Stimulated activated memory B cell treated with anti-CD40 and anti-IgM and Interleukin-4, amounts not matched to agents 10 μg/mL and 1 μg/mL and 100 μg/mL, for 72 hours (primary cell): ENCODE measurements at regions not wholly inside any gene's neighbourhood (a gene's known extent, or its start where the extent isn't known, plus 50 kb on each side); places are given as distances from the start of the nearest gene placed in this dataset.
"Not testable (repeated sequence)": the region's sequence is repeated elsewhere in the genome, so short reads cannot be mapped to it uniquely, and the experiment has no call there.

ENCODE experiments used
- ATAC-seq: fragments of 150-1000 bp; cut with Tn5 transposase; 2 replicates; pipeline ENCODE4 v1.10.0; 2021
- H3K27ac Mint-ChIP-seq: one replicate; pipeline ENCODE4 v1.8.0; 2022; ENCODE audit warnings: mild to moderate bottlenecking, mixed read lengths
- H3K27me3 Mint-ChIP-seq: one replicate; pipeline ENCODE4 v1.8.0; 2022; ENCODE audit warnings: mixed read lengths
- H3K36me3 Mint-ChIP-seq: one replicate; pipeline ENCODE4 v1.8.0; 2022; ENCODE audit warnings: mixed read lengths
- H3K4me1 Mint-ChIP-seq: one replicate; pipeline ENCODE4 v1.8.0; 2022; ENCODE audit warnings: mixed read lengths
- H3K4me3 Mint-ChIP-seq: one replicate; pipeline ENCODE4 v1.8.0; 2022; ENCODE audit warnings: mild to moderate bottlenecking, moderate library complexity, mixed read lengths
- H3K9me3 Mint-ChIP-seq: one replicate; pipeline ENCODE4 v1.8.0; 2022; ENCODE audit warnings: mixed read lengths

DNA sequence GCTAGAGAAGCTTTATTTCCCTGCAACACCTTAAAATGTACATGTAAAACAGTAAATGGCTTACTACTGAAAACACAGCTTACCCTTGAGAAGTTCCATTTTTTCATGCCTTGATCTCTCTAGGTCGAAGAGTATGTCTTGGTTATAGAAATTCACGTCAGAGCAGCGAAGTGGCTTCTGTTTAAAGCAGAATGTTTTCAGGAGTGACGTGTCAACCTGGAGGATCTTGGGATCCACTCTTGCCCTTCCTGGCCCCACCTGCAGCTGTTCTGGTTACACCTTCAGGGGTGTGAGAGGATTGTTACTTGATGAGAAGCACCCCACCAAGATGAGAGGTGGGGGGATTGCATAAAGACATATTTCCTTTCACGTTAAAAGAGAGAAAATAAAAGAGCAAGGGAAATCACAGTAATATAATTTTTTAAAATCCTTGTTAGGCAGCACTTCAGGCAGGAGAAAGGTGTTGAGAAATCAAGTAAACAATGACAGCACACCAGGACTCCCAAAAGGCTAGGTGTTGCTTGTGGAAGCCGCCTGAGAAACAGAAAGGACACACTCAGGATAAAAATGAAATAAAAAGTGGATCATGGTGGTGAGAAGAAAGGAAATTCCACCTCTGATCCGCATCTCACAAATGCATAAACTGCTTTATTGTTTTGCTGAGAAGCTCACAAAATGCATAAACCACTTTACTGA is 149.7 kb downstream of the UNC5CL start:
- Mint-ChIP-seq H3K4me1 (no peaks in the 10 kb centered on the region), H3K9me3 (no peaks in the 10 kb centered on the region)
- ATAC-seq = no peak

DNA sequence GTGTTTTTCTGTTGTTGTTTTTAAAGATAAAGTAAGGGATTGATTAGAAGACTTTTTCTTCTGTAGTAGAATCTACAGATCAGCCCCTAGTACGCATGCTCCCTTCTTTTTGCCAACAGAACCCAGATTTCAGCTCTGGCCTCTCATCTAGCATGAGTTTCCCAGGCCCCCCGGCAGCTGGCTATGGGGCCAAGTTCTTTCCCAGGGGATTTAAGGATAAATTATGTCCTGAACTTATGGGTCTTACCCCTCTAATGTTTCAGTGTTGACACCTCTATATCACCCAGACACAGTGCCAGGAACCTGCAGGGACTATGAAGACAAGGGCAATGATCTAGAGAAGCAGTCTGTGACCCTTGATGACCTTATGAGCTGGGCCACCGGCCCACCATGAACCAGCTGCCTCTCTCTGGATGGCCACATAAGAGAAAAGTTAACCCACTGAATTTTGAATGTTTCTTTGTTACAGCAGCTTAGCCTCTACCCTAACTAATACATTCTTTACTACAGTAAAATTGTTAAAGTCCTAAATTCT is 150.5 kb downstream of the UNC5CL start:
- Mint-ChIP-seq H3K27me3 (peaks cover 16% of the 10 kb centered on the region), H3K9me3 (no peaks in the 10 kb centered on the region), H3K4me1 (no peaks in the 10 kb centered on the region), H3K36me3 (no peaks in the 10 kb centered on the region), H3K27ac (no peak overlapping the region), H3K4me3 (no peak overlapping the region)
- no peak for ATAC-seq

More for the DNA sequence above, 149.7 kb downstream of the UNC5CL start:
- no peak overlapping the region for H3K27ac Mint-ChIP-seq
- H3K36me3 Mint-ChIP-seq = no peaks in the 10 kb centered on the region
- H3K4me3 Mint-ChIP-seq = no peak overlapping the region
- H3K27me3 Mint-ChIP-seq = peaks cover 17% of the 10 kb centered on the region

DNA sequence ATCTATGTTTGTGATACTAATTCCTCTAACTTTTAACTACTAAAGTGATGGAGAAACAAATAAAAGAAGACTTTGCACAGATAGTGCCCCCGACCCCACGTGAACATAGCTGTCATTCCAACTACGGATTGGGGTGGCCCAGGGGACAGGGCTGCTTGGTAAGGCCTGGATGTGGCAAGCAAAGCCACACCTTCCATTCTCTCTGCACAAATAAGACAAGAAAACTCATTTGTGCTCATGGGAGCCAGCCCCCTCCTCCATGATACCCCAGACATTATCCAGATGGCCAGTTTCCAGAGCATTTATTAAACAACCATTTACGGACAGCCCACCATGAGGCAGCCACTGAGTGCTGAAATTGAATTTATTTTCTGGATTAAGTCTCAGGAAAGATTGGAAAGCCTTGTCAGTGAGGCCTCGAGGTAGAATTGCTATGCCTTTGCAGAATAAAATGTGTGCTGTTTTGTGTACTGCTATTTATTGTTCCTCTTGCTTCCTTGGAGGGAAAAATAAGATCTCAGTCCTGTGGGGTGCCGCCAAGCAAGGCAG is 151.2 kb downstream of the UNC5CL start:
- ATAC-seq = no peak
- no peak overlapping the region for H3K4me3 Mint-ChIP-seq
- no peaks in the 10 kb centered on the region for H3K9me3 Mint-ChIP-seq
- no peak overlapping the region for H3K27ac Mint-ChIP-seq
- no peaks in the 10 kb centered on the region for H3K36me3 Mint-ChIP-seq
- no peaks in the 10 kb centered on the region for H3K4me1 Mint-ChIP-seq
- peaks cover 16% of the 10 kb centered on the region for H3K27me3 Mint-ChIP-seq

DNA sequence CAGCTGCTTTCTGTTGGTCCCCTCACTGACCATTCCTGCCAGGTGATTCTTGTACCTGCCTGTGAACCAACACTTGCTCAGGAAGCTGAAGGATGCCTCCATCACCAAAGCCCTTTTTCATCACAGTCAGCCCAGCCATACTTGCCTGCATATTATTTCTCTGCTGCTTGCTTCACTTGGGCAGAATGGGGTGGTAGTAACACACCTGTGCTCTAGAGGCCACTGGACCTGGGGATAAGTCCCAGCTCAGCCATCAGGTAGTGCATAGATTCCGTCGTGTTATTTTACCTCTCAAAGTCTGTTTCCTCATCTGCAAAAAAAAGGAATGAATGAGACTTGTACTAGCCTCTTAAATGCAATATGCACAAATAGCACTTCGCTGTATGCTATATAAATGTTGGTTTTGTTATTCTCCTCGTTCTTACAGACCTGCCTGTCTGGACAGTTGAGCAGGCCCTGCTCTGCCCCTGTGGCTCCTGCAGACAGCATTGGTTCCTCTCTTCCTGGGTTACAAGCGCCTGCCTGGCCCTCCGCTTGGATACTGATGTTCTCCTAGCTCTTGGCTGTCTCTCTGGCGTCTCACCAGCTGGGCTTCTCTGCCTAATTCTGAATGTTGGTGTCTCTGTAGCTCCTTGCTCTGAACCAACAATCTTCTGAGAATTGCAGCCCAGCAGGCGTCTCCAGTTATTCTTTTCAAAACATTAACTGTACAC is 151.8 kb downstream of the UNC5CL start:
- Mint-ChIP-seq H3K4me3 (no peak overlapping the region), H3K27ac (no peak overlapping the region), H3K9me3 (no peaks in the 10 kb centered on the region), H3K27me3 (peaks cover 16% of the 10 kb centered on the region), H3K4me1 (no peaks in the 10 kb centered on the region), H3K36me3 (no peaks in the 10 kb centered on the region)
- no peak for ATAC-seq

DNA sequence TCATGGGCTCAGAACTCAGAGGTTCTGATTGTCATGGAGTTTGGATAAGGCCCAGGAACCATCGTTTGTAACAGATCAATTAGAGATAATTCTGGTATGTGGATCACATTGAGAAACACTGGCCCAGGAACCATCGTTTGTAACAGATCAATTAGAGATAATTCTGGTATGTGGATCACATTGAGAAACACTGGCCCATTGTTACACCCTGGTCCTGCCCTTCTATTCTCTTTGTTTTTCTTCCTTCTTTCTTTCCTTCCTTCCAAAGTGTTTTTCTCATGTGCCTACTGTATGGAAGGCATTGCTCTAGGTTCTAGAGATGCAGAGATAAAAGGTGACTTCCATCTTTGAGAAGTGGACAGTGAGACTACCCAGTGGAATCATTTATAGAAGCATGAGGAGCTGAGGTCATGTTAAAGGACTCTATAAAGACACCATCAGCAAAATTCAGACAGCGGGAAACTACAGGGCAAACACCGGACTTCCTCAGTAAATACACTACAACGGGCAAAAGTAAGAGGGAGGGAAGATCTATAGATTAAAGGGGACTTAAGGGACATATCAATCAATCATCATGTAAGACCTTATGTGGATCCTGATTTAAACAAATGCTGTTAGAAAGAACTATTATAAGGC is 153.8 kb downstream of the UNC5CL start:
- peaks cover 20% of the 10 kb centered on the region for H3K27me3 Mint-ChIP-seq
- no peak overlapping the region for H3K4me3 Mint-ChIP-seq
- no peaks in the 10 kb centered on the region for H3K4me1 Mint-ChIP-seq
- no peak for ATAC-seq
- H3K36me3 Mint-ChIP-seq = no peaks in the 10 kb centered on the region
- H3K9me3 Mint-ChIP-seq = no peaks in the 10 kb centered on the region
- no peak overlapping the region for H3K27ac Mint-ChIP-seq

DNA sequence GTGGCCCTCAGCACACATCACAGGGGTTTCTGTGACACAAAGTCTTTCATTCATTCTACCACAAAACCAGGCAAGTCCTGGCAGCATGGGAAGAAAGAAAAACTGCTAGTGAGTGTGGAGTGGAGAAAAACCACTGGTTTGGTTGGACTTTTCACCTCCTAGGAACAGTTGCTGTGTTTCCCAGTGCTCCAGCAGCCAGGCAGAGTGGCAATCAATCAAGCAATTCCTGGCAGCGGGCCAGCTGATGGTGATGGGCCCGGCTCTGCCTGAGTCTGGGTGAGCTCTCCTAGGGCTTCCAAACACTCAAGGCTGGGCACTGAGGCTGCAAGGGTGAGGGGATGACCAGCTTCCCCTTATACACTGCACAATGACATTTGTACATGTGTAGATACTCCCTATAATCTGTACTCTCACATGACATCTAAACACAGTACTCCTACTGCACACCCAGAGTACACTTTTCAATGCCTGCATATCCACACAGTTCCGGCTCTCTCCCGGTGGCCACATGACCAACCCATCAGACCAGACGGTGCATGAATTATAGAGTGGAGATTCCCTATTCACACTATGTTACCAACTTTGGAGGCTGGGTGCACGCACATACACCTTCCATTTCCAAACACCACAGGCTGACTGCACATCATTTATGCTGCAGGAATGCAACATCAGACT is 156.6 kb downstream of the UNC5CL start:
- Mint-ChIP-seq H3K27me3 (peaks cover 35% of the 10 kb centered on the region), H3K4me3 (no peak overlapping the region)

DNA sequence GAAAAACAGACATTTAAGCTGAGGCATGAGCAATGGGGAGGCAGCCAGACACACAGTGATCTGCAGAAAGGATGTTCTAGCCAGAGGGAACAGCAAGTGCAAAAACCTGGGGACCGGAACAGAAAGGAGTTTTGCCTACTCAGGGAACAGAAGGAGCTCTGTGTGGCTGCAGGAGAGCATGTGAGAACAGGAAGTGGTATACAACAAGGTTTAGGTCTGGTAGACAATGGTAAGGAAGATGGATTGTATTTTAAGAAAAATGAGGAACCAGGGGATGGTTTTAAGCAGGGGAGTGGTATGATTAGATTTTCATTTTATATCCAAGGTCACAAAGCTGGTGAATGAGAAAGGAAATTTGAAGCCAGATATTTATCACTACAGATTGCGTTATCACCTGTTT is 157.5 kb downstream of the UNC5CL start:
- peaks cover 5% of the 10 kb centered on the region for H3K36me3 Mint-ChIP-seq
- no peak for ATAC-seq
- H3K27me3 Mint-ChIP-seq = peaks cover 45% of the 10 kb centered on the region
- H3K4me3 Mint-ChIP-seq = no peak overlapping the region
- H3K4me1 Mint-ChIP-seq = no peaks in the 10 kb centered on the region
- peaks cover 5% of the 10 kb centered on the region for H3K9me3 Mint-ChIP-seq
- no peak overlapping the region for H3K27ac Mint-ChIP-seq

More for the DNA sequence above, 156.6 kb downstream of the UNC5CL start:
- H3K36me3 Mint-ChIP-seq = peaks cover 5% of the 10 kb centered on the region
- no peaks in the 10 kb centered on the region for H3K4me1 Mint-ChIP-seq
- no peak for ATAC-seq
- no peak overlapping the region for H3K27ac Mint-ChIP-seq
- H3K9me3 Mint-ChIP-seq = peaks cover 5% of the 10 kb centered on the region

DNA sequence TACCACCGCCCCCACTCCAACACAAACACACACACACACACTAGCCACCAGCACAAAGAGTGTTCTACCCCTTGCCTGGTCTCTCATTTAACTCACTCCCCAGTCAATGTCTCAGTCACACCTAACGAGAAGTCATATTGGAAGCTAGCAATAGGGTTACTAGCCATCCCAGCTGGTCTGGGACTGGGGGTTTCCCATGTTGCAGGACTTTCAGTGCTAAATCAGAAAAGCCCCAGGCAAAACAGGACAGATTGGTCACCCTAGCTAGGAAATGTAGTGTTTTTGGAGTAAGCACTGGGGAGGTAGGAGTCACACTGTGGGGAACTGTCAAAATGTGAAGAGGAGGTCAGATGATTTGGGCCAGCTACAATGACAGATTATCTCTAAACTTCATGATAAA is 158.1 kb downstream of the UNC5CL start:
- peaks cover 5% of the 10 kb centered on the region for H3K36me3 Mint-ChIP-seq
- peaks cover 5% of the 10 kb centered on the region for H3K9me3 Mint-ChIP-seq
- H3K27ac Mint-ChIP-seq = no peak overlapping the region
- peaks cover 51% of the 10 kb centered on the region for H3K27me3 Mint-ChIP-seq
- H3K4me3 Mint-ChIP-seq = no peak overlapping the region
- ATAC-seq = no peak
- no peaks in the 10 kb centered on the region for H3K4me1 Mint-ChIP-seq

DNA sequence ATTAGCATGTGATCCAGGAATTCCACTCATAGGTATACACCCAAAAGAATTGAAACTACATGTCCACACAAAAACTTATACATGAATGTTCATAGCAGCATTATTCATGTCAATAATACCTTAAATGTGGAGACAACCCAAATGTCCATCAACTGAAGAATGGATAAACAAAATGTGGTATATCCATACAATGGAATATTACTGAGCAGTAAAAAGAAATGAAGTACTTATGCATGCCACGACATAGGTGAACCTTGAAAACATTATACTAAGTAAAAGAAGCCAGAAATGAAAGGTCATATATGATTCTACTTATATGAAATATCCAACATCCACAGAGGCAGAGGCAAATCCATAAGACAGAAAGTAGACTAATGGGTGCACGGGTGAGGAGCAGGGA is 159.9 kb downstream of the UNC5CL start:
- Mint-ChIP-seq H3K36me3 (peaks cover 5% of the 10 kb centered on the region), H3K27me3 (peaks cover 55% of the 10 kb centered on the region), H3K4me3 (no peak overlapping the region), H3K27ac (no peak overlapping the region), H3K4me1 (no peaks in the 10 kb centered on the region), H3K9me3 (peaks cover 5% of the 10 kb centered on the region)
- ATAC-seq = no peak

DNA sequence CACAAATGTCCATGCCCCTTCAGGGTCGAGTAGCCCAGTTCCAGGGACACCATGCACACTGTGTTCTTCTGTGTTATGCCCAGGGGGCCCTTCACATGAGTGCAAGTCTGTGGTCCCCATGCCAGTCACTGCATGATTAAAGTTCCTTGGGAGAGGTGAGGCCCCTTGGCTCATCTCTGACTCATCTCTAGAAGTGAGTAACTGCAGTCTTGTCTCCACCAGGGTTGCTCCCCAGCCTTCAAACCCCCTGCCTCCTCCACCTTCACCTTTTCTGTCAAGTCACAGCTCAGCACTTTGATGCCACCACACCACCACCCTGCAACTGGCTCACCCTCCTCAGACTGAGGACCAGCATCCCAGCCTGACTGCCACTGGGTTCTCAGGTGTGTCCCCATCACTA is 161.7 kb downstream of the UNC5CL start:
- Mint-ChIP-seq H3K4me3 (no peak overlapping the region), H3K9me3 (peaks cover 5% of the 10 kb centered on the region), H3K4me1 (no peaks in the 10 kb centered on the region), H3K27me3 (peaks cover 67% of the 10 kb centered on the region), H3K36me3 (peaks cover 5% of the 10 kb centered on the region), H3K27ac (no peak overlapping the region)
- no peak for ATAC-seq

DNA sequence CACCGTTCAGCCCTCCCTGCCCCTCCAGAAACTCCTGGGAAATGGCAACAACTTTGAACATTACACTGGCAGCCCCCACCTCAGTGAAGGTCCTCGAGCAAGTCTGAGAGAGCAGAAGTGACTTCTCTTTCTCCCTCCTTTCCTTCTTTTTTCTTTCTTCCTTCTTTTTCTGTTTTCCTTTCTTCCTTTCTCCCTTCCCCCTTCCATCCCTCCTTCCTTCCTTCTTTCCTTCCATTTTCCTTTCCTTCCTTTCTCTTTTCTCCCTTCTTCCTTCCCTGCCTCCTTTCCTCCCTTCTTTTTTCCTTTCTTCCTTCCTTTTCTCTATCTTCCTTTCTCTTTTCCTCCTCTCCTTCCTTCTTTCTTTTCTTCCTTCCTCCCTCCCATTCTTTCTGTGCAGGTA is 162.7 kb downstream of the UNC5CL start:
- ATAC-seq = no peak
- H3K36me3 Mint-ChIP-seq = peaks cover 5% of the 10 kb centered on the region
- H3K27me3 Mint-ChIP-seq = peaks cover 64% of the 10 kb centered on the region
- no peak overlapping the region for H3K27ac Mint-ChIP-seq
- H3K4me3 Mint-ChIP-seq = no peak overlapping the region
- no peaks in the 10 kb centered on the region for H3K4me1 Mint-ChIP-seq
- H3K9me3 Mint-ChIP-seq = peaks cover 5% of the 10 kb centered on the region

DNA sequence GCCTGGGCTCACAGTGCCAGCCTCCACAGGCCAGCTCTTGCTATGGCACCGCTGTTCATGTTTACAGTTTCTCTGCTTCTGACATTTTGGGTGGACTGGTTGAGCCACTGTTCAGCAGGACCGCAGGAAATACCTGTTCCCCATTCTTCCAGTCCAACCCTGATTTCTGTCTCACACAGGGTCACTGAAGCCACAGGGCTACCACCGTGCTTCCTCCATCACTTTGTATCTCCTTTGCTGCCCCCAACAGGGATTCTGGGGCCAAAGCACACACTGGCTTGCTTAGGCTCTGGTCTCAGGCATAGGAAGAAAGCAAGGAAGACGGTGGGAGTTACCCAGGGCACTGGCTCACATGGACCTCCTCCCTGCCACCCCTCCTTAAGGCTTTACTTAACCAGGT is 164.5 kb downstream of the UNC5CL start:
- Mint-ChIP-seq H3K27me3 (peaks cover 52% of the 10 kb centered on the region), H3K4me3 (no peak overlapping the region), H3K9me3 (peaks cover 5% of the 10 kb centered on the region), H3K36me3 (peaks cover 5% of the 10 kb centered on the region), H3K4me1 (no peaks in the 10 kb centered on the region), H3K27ac (no peak overlapping the region)
- ATAC-seq = no peak

DNA sequence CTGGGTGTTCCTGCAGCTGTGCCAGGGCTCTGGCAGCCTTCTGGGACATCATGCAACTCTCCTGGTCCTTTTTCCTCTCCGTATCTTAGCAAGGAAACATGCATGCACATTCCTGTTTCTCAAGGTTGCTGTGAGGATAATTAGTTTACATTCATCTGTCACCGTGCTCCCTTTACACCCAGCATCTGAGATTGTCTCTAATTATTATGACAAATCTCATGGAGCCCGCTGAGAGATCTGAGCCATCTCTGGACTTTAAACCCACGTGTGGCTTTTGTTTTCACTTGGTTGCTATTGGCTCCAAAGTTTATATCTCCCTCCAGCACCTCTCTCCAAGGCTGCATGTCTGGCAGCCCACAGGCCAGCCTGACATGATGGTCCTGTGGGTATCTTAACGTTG is 167.6 kb downstream of the UNC5CL start:
- Mint-ChIP-seq H3K27ac (no peak overlapping the region), H3K4me1 (no peaks in the 10 kb centered on the region), H3K27me3 (peaks cover 30% of the 10 kb centered on the region), H3K4me3 (no peak overlapping the region), H3K36me3 (no peaks in the 10 kb centered on the region), H3K9me3 (no peaks in the 10 kb centered on the region)
- ATAC-seq = no peak

DNA sequence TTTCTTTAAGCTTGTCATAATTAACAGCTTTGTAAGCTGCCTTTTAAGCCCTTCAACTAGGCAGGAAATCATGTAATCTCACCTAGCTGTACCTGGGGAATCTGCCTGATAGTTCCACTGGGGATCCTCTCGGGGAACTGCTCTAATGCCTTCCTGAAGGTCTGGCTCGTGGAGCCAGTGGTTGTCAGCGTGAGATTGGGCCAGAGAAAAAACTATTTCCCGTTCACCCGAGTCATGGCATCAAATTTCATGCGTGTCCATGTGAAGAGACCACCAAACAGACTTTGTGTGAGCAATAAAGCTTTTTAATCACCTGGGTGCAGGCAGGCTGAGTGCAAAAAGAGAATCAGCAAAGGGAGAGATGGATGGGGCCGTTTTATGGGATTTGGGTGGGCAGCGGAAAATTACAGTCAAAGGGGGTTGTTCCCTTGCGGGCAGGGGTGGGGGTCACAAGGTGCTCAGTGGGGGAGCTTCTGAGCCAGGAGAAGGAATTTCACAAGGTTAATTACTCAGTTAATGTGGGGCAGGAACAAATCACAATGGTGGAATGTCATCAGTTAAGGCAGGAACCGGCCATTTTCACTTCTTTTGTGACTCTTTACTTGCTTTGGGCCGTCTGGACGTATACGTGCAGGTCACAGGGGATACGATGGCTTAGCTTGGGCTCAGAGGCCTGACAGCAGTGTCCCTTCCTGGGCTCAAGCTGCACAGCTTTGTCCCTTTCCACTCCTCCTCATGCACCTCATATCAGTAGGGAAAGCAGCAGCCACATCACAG is 170.7 kb downstream of the UNC5CL start:
- H3K9me3 Mint-ChIP-seq, ATAC-seq, H3K4me1 Mint-ChIP-seq, H3K36me3 Mint-ChIP-seq, H3K27ac Mint-ChIP-seq, H3K4me3 Mint-ChIP-seq: not testable (repeated sequence)
- H3K27me3 Mint-ChIP-seq = peaks cover 11% of the 10 kb centered on the region
